DMS53 (cell line): ENCODE measurements at regions not wholly inside any gene's neighbourhood (a gene's known extent, or its start where the extent isn't known, plus 50 kb on each side); places are given as distances from the start of the nearest gene placed in this dataset.
A peak's percentile ranks its signal among the peaks of the same experiment; 100 is the strongest.

ENCODE experiments used
- DNase-seq: peaks from one replicate; lab custom pipeline; 2025; lab: John Stamatoyannopoulos, UW

- no peak for DNase-seq
These were observed 127.2 kb downstream of the SOX1 start for GRCh38 chr13:112194167-112194530.

GRCh38 chr13:112194579-112194978 lies 127.6 kb downstream of the SOX1 start:
- DNase-seq, result no peak

GRCh38 chr13:112198396-112199010 lies 131.6 kb downstream of the SOX1 start:
- DNase-seq, result no peak

- DNase-seq, result no peak
These were observed 133.3 kb downstream of the SOX1 start for GRCh38 chr13:112200200-112200599.

GRCh38 chr13:112202266-112202665 lies 135.3 kb downstream of the SOX1 start:
- no peak for DNase-seq

GRCh38 chr13:112202966-112203365 lies 136.0 kb downstream of the SOX1 start:
- DNase-seq, result no peak

GRCh38 chr13:112203614-112204013 lies 136.7 kb downstream of the SOX1 start:
- no peak for DNase-seq

GRCh38 chr13:112204346-112205327 lies 137.7 kb downstream of the SOX1 start:
- DNase-seq, result no peak

GRCh38 chr13:112205990-112206389 lies 139.0 kb downstream of the SOX1 start:
- DNase-seq, result no peak

GRCh38 chr13:112207129-112207528 lies 140.2 kb downstream of the SOX1 start:
- no peak for DNase-seq

- DNase-seq, result no peak
These were observed 141.7 kb downstream of the SOX1 start for GRCh38 chr13:112208656-112209055.

GRCh38 chr13:112209266-112209665 lies 142.3 kb downstream of the SOX1 start:
- no peak for DNase-seq

GRCh38 chr13:112209711-112210110 lies 142.8 kb downstream of the SOX1 start:
- no peak for DNase-seq

GRCh38 chr13:112210371-112210770 lies 143.4 kb downstream of the SOX1 start:
- DNase-seq, result no peak

- DNase-seq, result no peak
These were observed 145.6 kb downstream of the SOX1 start for GRCh38 chr13:112212533-112212932.

GRCh38 chr13:112213467-112214255 lies 146.7 kb downstream of the SOX1 start:
- DNase-seq, result peak; percentile 2

GRCh38 chr13:112215871-112216270 lies 148.9 kb downstream of the SOX1 start:
- no peak for DNase-seq

- DNase-seq, result no peak
These were observed 150.5 kb downstream of the SOX1 start for GRCh38 chr13:112217431-112217830.

- no peak for DNase-seq
These were observed 151.5 kb downstream of the SOX1 start for GRCh38 chr13:112218416-112218815.

- DNase-seq, result no peak
These were observed 152.8 kb downstream of the SOX1 start for GRCh38 chr13:112219740-112220139.

GRCh38 chr13:112220296-112220875 lies 153.4 kb downstream of the SOX1 start:
- DNase-seq, result no peak

GRCh38 chr13:112220925-112221324 lies 154.0 kb downstream of the SOX1 start:
- no peak for DNase-seq
